Progenitor cell of endocrine pancreas (in vitro differentiated cells): ENCODE measurements at regions not wholly inside any gene's neighbourhood (a gene's known extent, or its start where the extent isn't known, plus 50 kb on each side); places are given as distances from the start of the nearest gene placed in this dataset.

Experiments
- DNase-seq: peaks from one replicate; pipeline ENCODE4 v3.0.0; 2021; ENCODE audit warnings: low spot score; ENCODE audit not compliant: unreplicated experiment
- H3K27ac Mint-ChIP-seq: 2 replicates; pipeline ENCODE4 v1.8.0; 2021; ENCODE audit warnings: mild to moderate bottlenecking, moderate library complexity, mixed read lengths
- H3K27me3 Mint-ChIP-seq: 2 replicates; pipeline ENCODE4 v1.8.0; 2021; ENCODE audit warnings: mixed read lengths
- H3K36me3 Mint-ChIP-seq: 2 replicates; pipeline ENCODE4 v1.8.0; 2022; ENCODE audit warnings: mixed read lengths; ENCODE audit not compliant: insufficient read depth
- H3K4me1 Mint-ChIP-seq: 2 replicates; pipeline ENCODE4 v1.8.0; 2021; ENCODE audit warnings: low read depth, mixed read lengths
- H3K4me3 Mint-ChIP-seq: 2 replicates; pipeline ENCODE4 v1.8.0; 2021; ENCODE audit warnings: low read depth, mild to moderate bottlenecking, moderate library complexity, mixed read lengths
- H3K9me3 Mint-ChIP-seq: 2 replicates; pipeline ENCODE4 v1.8.0; 2021; ENCODE audit warnings: low read depth, mixed read lengths
- TF ChIP-seq, protein P1 (sequence below): fragments of 200-600 bp; sonication (generic); IDR thresholded peaks from one replicate; pipeline ENCODE4 v1.5.0; 2021; ENCODE audit warnings: antibody characterized with exemption, mild to moderate bottlenecking; ENCODE audit not compliant: unreplicated experiment

DNA sequence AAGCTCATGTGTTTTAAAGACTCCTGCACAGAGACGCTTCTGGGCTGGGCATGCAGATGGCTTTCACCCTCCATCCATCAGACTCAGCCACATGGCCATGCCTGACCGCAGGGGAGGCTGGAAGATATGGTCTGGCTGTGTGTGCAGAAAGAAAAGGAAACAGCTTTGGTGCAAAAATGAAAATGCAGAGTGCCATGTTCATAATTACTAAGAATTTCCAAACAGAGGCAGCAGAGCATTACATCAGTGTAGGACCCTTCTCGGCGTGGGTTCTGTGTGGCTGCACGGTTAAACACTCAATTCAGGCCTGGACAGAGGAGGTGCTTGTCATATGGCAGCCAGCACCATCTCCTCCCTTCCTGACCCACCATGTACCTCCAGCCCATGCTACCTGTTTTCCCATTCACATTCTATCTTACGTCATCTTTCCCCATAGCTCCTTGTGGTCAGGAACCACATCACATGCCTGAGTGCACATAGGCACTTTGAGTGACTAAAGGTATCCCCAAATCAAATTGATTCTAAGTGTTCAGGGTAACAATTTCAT, 200.3 kb upstream of the ID2 start:
- TF ChIP-seq, protein P1, sequence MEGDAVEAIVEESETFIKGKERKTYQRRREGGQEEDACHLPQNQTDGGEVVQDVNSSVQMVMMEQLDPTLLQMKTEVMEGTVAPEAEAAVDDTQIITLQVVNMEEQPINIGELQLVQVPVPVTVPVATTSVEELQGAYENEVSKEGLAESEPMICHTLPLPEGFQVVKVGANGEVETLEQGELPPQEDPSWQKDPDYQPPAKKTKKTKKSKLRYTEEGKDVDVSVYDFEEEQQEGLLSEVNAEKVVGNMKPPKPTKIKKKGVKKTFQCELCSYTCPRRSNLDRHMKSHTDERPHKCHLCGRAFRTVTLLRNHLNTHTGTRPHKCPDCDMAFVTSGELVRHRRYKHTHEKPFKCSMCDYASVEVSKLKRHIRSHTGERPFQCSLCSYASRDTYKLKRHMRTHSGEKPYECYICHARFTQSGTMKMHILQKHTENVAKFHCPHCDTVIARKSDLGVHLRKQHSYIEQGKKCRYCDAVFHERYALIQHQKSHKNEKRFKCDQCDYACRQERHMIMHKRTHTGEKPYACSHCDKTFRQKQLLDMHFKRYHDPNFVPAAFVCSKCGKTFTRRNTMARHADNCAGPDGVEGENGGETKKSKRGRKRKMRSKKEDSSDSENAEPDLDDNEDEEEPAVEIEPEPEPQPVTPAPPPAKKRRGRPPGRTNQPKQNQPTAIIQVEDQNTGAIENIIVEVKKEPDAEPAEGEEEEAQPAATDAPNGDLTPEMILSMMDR: no peak
- Mint-ChIP-seq H3K27ac (no peak overlapping the region), H3K4me3 (no peak overlapping the region), H3K4me1 (peaks cover 22% of the 10 kb centered on the region), H3K9me3 (peaks cover 2% of the 10 kb centered on the region), H3K36me3 (no peaks in the 10 kb centered on the region), H3K27me3 (peaks cover 11% of the 10 kb centered on the region)
- DNase-seq: no peak

DNA sequence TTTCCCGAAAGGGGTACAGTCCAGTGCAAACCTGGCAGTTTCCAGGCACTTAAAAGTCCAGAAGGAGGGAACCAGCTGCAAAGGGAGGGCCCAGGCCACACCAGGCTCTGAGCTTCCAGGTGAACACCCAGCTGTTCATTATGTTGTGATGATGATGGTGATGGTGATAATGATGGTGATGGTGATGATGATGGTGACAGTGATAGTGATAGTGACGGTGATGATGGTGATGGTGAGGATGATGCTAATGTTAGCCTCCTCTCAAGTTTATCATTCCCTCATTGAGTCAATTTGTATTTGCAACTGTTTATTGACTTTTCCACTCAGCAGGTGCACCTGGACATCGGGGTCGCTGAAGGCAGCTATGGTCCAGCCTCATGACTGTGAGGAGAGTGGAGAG, 199.4 kb upstream of the ID2 start:
- no peak for DNase-seq
- peaks cover 19% of the 10 kb centered on the region for H3K4me1 Mint-ChIP-seq
- no peak overlapping the region for H3K4me3 Mint-ChIP-seq
- peaks cover 11% of the 10 kb centered on the region for H3K27me3 Mint-ChIP-seq
- no peaks in the 10 kb centered on the region for H3K36me3 Mint-ChIP-seq
- TF ChIP-seq, protein P1: no peak
- no peak overlapping the region for H3K27ac Mint-ChIP-seq
- H3K9me3 Mint-ChIP-seq: peaks cover 2% of the 10 kb centered on the region

DNA sequence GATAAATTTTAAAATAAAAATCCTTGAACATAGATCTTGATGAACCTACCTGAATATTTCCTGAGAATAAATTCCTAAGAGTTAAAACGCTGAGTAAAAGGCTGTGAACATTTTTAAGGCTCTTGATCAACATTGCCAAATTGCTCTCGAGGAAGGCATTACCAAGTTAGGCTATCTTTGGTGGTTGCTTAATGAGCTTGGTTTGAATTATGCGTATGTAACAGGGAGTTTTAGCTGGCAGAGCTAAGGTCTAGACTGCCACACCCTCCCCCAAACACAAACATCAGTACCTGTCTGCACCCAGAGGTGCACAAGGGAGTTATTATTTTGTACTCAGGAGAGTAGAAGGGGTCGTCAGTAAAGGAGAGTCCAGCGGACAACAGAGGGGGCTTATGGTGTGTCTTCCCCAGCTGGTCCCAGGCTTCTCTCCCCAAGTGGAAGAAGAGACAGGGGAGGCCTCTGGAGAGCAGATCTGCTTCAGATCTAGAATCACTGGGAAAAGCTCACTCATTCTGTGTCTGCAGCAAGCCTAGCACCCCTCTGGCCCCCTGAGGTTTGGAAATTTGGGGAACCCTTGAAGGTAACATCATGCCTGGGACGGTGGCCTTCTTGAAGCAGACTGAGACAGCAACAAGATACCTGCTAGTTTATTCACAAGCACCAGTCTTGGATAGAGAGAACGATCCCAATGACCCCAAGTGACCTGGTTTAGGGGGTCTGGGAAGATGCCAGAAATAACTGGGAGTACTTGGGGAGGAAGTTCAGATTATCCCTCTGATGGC, 197.2 kb upstream of the ID2 start:
- H3K4me3 Mint-ChIP-seq: no peak overlapping the region
- H3K36me3 Mint-ChIP-seq: no peaks in the 10 kb centered on the region
- TF ChIP-seq, protein P1: no peak
- no peak for DNase-seq
- H3K27ac Mint-ChIP-seq: no peak overlapping the region
- H3K27me3 Mint-ChIP-seq: peaks cover 17% of the 10 kb centered on the region
- peaks cover 13% of the 10 kb centered on the region for H3K4me1 Mint-ChIP-seq
- H3K9me3 Mint-ChIP-seq: peaks cover 2% of the 10 kb centered on the region

DNA sequence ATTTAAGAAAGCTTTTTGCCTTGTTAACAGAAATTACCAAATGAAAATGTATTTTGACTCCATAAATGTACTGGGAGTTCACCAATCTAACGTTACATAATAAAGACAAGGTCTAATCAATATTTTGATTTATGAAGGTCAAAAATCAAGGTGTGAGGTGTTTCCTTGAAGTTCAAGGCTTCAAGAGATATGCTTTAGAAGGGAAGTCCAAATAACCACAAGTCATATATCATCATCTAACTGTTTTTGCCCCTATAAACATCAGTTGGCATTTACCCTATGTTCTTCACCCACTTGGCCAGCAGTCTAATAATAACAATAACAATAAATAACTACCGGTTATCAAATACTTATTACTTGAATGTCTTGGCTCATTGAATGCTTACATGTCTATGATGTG, 196.1 kb upstream of the ID2 start:
- Mint-ChIP-seq H3K4me3 (no peak overlapping the region), H3K4me1 (peaks cover 9% of the 10 kb centered on the region), H3K9me3 (peaks cover 2% of the 10 kb centered on the region), H3K27me3 (peaks cover 17% of the 10 kb centered on the region), H3K36me3 (no peaks in the 10 kb centered on the region), H3K27ac (no peak overlapping the region)
- DNase-seq: no peak
- TF ChIP-seq, protein P1: no peak

DNA sequence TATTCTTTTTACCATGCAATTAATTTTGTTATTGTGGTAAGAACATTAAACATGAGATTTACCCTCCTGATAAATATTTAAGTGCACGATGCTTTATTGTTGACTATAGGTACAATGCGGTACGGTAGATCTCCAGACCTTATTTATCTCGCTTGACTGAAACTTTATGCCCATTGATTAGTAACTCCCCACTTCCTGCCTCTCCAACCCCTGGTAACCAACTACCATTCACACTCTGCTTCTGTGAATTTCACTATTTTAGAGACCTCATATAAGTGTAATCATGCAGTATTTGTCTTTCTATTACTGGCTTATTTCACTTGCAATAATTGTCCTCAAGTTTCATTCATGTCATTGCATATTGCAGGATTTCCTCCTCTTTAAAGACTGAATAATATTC, 195.7 kb upstream of the ID2 start:
- TF ChIP-seq, protein P1: no peak
- H3K4me1 Mint-ChIP-seq: peaks cover 9% of the 10 kb centered on the region
- H3K27me3 Mint-ChIP-seq: peaks cover 17% of the 10 kb centered on the region
- H3K36me3 Mint-ChIP-seq: no peaks in the 10 kb centered on the region
- peaks cover 2% of the 10 kb centered on the region for H3K9me3 Mint-ChIP-seq
- H3K4me3 Mint-ChIP-seq: no peak overlapping the region
- no peak overlapping the region for H3K27ac Mint-ChIP-seq
- no peak for DNase-seq
